H1 (cell line): ENCODE measurements at regions not wholly inside any gene's neighbourhood (a gene's known extent, or its start where the extent isn't known, plus 50 kb on each side); places are given as distances from the start of the nearest gene placed in this dataset.

Experiments used
- BRCA1 ChIP-seq: IDR thresholded peaks from 2 replicates; pipeline ENCODE4 v1.6.1; 2012; ENCODE audit warnings: low read depth, low read length, improper control_type of control experiment
- POLR2A ChIP-seq, 2 experiments: IDR thresholded peaks; 1 replicate in 1 of 2; 2 replicates in 1 of 2; pipeline ENCODE4 v1.6.1; 2011; ENCODE audit warnings: low read depth in 2 of 2, low read length in 2 of 2, mild to moderate bottlenecking in 2 of 2; ENCODE audit errors: control extremely low read depth in 1 of 2
- RBBP5 ChIP-seq: IDR thresholded peaks from 2 replicates; pipeline ENCODE4 v1.7.1; 2012; ENCODE audit warnings: low read depth, mild to moderate bottlenecking, inconsistent platforms, low read length, moderate library complexity, borderline replicate concordance
- TF ChIP-seq, protein P1 (sequence below), 3 experiments: IDR thresholded peaks; 1 replicate in 2 of 3; 2 replicates in 1 of 3; pipeline versions ENCODE4 v1.5.1 to v1.6.1; 2011; ENCODE audit warnings: low read length in 3 of 3, mild to moderate bottlenecking in 3 of 3, inconsistent platforms in 2 of 3, low read depth in 1 of 3, moderate library complexity in 1 of 3; ENCODE audit not compliant: insufficient read depth in 1 of 3; ENCODE audit errors: control extremely low read depth in 1 of 3

DNA sequence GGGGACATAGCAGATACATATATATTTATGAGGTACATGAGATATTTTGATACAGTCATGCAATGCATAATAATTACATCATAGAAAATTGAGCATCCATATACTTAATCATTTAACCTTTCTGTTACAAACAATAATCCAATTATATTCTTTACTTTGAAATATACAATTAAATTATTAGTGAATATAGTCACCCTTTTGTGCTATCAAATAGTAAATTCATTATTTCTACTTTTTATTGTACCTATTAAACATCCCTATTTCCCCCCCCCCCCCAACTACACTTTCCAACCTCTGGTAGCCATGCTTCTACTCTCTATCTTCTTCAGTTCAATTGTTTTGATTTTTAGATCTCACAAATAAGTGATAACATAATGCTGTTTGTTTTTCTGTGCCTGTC lies 719.1 kb downstream of the ZBBX start:
- TF ChIP-seq BRCA1 (no peak), POLR2A (IDR thresholded peaks at IDR 0.05; ENCODE audit: control extremely low read depth in 1 of 2, low read depth in 2 of 2, low read length in 2 of 2) (no peak), RBBP5 (no peak)
- TF ChIP-seq, protein P1, sequence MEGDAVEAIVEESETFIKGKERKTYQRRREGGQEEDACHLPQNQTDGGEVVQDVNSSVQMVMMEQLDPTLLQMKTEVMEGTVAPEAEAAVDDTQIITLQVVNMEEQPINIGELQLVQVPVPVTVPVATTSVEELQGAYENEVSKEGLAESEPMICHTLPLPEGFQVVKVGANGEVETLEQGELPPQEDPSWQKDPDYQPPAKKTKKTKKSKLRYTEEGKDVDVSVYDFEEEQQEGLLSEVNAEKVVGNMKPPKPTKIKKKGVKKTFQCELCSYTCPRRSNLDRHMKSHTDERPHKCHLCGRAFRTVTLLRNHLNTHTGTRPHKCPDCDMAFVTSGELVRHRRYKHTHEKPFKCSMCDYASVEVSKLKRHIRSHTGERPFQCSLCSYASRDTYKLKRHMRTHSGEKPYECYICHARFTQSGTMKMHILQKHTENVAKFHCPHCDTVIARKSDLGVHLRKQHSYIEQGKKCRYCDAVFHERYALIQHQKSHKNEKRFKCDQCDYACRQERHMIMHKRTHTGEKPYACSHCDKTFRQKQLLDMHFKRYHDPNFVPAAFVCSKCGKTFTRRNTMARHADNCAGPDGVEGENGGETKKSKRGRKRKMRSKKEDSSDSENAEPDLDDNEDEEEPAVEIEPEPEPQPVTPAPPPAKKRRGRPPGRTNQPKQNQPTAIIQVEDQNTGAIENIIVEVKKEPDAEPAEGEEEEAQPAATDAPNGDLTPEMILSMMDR (IDR thresholded peaks at IDR 0.05; ENCODE audit: control extremely low read depth in 1 of 3, insufficient read depth in 1 of 3, low read depth in 1 of 3, low read length in 3 of 3) = no peak
